PC-9 (cell line): ENCODE measurements at regions not wholly inside any gene's neighbourhood (a gene's known extent, or its start where the extent isn't known, plus 50 kb on each side); places are given as distances from the start of the nearest gene placed in this dataset.
"Not testable (repeated sequence)": the region's sequence is repeated elsewhere in the genome, so short reads cannot be mapped to it uniquely, and the experiment has no call there.

Experiments
- EZH2 ChIP-seq: fragments of 200-600 bp; sonication (generic); IDR thresholded peaks from 2 replicates; pipeline ENCODE4 v1.8.0; 2017; ENCODE audit warnings: antibody characterized with exemption, low read depth
- TF ChIP-seq, protein P1 (sequence below): fragments of 200-600 bp; sonication (generic); conservative IDR thresholded peaks from 2 replicates; pipeline ENCODE4 v1.6.1; 2017; ENCODE audit warnings: mixed run types, antibody characterized with exemption, mild to moderate bottlenecking, moderate library complexity

GRCh38 chr10:130295761-130296160 lies 159.6 kb downstream of the GLRX3 start:
- TF ChIP-seq, protein P1, sequence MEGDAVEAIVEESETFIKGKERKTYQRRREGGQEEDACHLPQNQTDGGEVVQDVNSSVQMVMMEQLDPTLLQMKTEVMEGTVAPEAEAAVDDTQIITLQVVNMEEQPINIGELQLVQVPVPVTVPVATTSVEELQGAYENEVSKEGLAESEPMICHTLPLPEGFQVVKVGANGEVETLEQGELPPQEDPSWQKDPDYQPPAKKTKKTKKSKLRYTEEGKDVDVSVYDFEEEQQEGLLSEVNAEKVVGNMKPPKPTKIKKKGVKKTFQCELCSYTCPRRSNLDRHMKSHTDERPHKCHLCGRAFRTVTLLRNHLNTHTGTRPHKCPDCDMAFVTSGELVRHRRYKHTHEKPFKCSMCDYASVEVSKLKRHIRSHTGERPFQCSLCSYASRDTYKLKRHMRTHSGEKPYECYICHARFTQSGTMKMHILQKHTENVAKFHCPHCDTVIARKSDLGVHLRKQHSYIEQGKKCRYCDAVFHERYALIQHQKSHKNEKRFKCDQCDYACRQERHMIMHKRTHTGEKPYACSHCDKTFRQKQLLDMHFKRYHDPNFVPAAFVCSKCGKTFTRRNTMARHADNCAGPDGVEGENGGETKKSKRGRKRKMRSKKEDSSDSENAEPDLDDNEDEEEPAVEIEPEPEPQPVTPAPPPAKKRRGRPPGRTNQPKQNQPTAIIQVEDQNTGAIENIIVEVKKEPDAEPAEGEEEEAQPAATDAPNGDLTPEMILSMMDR = not testable (repeated sequence)
- TF ChIP-seq EZH2 = not testable (repeated sequence)
